Spleen (tissue), 7 donors: ENCODE measurements at regions not wholly inside any gene's neighbourhood (a gene's known extent, or its start where the extent isn't known, plus 50 kb on each side); places are given as distances from the start of the nearest gene placed in this dataset.

Experiments used
- CTCF ChIP-seq, 11 experiments: fragments of 200-600 bp in 7 of 11; fragments of 450-650 bp in 4 of 11; sonication (generic) in 4 of 11; IDR thresholded peaks in 8 of 11; conservative IDR thresholded peaks in 3 of 11; 1 replicate in 7 of 11; 2 replicates in 4 of 11; pipeline versions ENCODE4 v1.4.0 to v1.8.0; 2016 to 2021; ENCODE audit warnings: antibody characterized with exemption in 11 of 11, inconsistent platforms in 4 of 11, mild to moderate bottlenecking in 1 of 11
- POLR2A ChIP-seq, 3 donors: fragments of 450-650 bp; IDR thresholded peaks; one replicate each; pipeline ENCODE4 v1.5.1; 2017; ENCODE audit warnings: antibody characterized with exemption in 3 of 3, mild to moderate bottlenecking in 1 of 3
- POLR2AphosphoS5 ChIP-seq, 3 donors: sonication (generic); formaldehyde crosslinking; IDR thresholded peaks; one replicate each; pipeline ENCODE4 v1.5.1; 2017; ENCODE audit warnings: antibody characterized with exemption in 3 of 3
- donor health status: DM: no; HTN: no; CAD: no; lungs with moderate emphysema.
- donor health status: DM: no; HTN: no; CAD: no.
- donor health status: DM: no; HTN: no; CAD: no.

DNA sequence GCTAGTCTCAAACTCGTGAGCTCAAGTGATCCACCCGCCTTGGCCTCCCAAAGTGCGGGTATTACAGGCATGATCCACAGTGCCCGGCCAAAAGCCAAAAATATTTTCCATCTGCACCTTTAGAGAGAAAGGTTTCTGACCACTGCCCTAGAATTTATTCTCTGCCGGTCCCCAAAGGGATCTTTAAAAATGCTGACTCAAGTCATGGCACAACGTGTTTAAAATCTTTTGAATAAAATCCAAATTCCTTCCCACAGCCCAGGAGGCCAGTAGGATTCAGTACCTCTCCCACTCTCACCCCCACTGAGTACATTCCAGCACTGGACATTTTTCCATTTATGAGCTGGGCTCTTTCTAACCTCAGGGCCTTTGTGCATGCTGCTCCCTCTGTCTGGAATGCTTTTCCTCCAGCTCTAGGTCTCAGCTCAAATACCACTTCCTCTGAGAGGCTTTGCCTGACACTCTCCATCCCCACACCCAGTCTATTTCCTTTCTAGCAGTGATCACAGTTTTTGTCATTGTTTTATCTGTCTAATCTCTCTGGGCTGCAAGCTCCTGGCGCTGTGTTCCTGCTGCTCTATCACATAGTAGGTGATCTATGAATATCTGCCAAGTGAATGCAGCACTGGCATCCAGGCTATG, 502.9 kb downstream of the SHQ1 start:
- TF ChIP-seq CTCF (IDR thresholded peaks at IDR 0.05 in 8 of 11, conservative IDR thresholded peaks at IDR 0.05 in 3 of 11) (no peak), POLR2A (IDR thresholded peaks at IDR 0.05) (no peak), POLR2AphosphoS5 (IDR thresholded peaks at IDR 0.05) (no peak)
